ENCODE measurements at regions not wholly inside any gene's neighbourhood (a gene's known extent, or its start where the extent isn't known, plus 50 kb on each side); places are given as distances from the start of the nearest gene placed in this dataset.

DNA sequence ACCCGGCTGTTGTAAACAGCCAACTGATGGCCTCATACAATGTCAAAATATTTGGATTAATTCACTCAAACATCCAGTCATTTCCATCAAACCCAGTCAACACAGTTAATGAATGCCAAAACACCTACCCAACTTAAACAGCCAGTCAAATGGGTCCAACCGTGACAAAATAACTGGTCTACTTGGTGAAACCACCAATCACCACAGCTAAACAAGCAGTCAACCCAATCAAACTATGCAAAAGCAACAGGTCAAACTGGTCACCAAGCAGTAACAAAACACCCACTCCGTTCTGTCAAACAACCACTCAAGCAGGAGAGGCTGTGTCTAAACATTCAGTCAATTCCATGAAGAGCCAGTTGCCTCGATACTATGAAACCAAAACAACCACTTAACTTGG is 119.2 kb downstream of the FOXD2 start:
- Histone ChIP-seq H3K27me3 (replicated peaks; ENCODE audit: control insufficient read depth, insufficient read depth, low read length) (peaks cover 1% of the 10 kb centered on the region; the same call in 1 of the 2 replicates), H3K36me3 (ENCODE audit: control insufficient read depth, insufficient read depth, low read length) (no peaks in the 10 kb centered on the region), H3K4me3 (replicated peaks; ENCODE audit: low read depth, low read length) (no peak overlapping the region)
- DNase-seq (ENCODE audit: extremely low read depth, insufficient read length) = no peak
- TF ChIP-seq, protein P1, sequence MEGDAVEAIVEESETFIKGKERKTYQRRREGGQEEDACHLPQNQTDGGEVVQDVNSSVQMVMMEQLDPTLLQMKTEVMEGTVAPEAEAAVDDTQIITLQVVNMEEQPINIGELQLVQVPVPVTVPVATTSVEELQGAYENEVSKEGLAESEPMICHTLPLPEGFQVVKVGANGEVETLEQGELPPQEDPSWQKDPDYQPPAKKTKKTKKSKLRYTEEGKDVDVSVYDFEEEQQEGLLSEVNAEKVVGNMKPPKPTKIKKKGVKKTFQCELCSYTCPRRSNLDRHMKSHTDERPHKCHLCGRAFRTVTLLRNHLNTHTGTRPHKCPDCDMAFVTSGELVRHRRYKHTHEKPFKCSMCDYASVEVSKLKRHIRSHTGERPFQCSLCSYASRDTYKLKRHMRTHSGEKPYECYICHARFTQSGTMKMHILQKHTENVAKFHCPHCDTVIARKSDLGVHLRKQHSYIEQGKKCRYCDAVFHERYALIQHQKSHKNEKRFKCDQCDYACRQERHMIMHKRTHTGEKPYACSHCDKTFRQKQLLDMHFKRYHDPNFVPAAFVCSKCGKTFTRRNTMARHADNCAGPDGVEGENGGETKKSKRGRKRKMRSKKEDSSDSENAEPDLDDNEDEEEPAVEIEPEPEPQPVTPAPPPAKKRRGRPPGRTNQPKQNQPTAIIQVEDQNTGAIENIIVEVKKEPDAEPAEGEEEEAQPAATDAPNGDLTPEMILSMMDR (IDR thresholded peaks at IDR 0.05; ENCODE audit: insufficient read depth, low read length, poor library complexity, severe bottlenecking) = no peak

DNA sequence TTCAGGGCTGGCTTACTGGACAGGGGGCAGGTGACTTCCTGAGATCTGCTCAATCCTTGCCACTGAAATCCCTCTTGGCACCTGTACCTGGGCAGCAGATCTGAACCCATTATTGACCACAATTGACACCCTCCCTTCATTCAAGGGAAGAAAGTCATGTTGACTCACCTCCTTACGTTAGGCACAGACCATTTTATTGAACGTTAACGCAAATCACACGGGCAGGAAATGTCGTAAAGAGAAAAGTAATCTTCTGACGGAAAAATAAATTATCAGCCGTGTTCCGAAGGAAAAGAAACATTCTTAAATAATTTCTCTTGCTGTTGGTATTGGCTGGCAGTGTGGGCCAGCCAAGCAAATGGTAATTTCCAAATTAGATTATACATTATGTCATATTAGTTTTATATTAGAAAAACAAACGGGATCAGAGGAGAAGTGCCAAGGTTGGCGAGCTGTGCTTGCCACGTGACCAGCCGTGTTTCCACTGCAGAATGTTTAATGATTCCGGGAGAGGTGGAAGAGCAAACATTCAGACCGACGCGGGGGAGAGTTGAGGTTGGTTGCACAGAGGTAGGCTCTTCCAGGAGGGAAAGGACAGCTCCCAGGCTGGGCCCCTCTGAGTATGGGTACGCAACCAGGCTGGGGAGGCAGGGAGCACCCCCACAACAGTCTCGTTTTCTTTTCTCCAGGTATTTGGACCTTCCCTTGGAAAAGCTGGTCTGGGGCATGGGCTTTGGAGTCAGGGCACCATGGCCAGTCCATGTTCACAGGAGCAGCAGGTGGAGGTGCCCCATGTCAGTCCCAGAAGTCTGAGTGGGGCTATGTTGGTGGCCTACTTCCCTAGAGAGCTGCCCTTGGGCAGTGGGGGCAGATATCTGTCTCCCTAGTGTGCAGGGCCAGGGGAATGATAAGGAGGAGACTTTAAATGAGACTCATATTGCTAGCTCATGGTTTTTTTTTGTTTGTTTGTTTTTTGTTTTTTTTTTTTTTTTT is 121.1 kb downstream of the FOXD2 start:
- Histone ChIP-seq H3K4me3 (replicated peaks; ENCODE audit: low read depth, low read length) (no peak overlapping the region), H3K27me3 (replicated peaks; ENCODE audit: control insufficient read depth, insufficient read depth, low read length) (no peaks in the 10 kb centered on the region), H3K36me3 (ENCODE audit: control insufficient read depth, insufficient read depth, low read length) (no peaks in the 10 kb centered on the region)
- DNase-seq (ENCODE audit: extremely low read depth, insufficient read length) = no peak
- TF ChIP-seq, protein P1 (IDR thresholded peaks at IDR 0.05; ENCODE audit: insufficient read depth, low read length, poor library complexity, severe bottlenecking) = no peak

DNA sequence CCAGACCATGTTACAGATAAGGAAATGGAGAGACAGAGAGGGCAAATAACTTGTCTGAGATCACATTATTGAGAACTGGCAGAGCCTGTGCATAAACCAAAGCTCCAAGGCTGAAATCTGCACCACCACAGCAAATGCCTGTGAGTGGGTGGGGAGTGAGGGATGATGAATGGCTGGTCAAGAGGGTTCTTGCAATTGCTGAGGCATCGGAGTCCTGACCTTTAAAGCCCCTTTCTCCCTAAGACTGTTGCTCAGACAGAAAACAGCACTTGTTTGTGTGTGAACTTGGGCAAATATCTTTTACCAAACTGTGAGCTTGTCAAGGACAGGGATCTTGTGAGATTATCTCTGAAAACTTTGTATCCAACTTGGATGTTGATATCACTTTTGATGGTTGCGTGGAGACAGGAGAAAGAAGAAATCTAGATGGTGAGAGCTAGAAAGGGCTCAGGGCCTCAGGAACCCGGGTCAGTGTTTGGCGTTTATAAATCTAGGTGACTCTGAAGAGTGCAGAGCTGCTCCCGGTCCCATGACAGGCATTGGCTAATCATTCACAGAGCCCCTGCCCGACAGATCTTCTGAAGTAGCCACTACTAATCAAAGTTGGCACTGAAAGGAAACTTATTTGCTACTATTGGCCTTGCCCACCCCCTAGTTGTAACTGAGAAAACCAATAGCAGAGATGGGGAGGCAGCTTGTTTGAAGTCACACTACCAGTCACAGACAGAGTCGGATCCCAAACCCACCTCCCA is 122.3 kb downstream of the FOXD2 start:
- DNase-seq (ENCODE audit: extremely low read depth, insufficient read length) = no peak
- H3K4me3 ChIP-seq (replicated peaks; ENCODE audit: low read depth, low read length) = no peak overlapping the region
- no peaks in the 10 kb centered on the region for H3K36me3 ChIP-seq (ENCODE audit: control insufficient read depth, insufficient read depth, low read length)
- H3K27me3 ChIP-seq (replicated peaks; ENCODE audit: control insufficient read depth, insufficient read depth, low read length) = no peaks in the 10 kb centered on the region
- TF ChIP-seq, protein P1 (IDR thresholded peaks at IDR 0.05; ENCODE audit: insufficient read depth, low read length, poor library complexity, severe bottlenecking) = no peak

DNA sequence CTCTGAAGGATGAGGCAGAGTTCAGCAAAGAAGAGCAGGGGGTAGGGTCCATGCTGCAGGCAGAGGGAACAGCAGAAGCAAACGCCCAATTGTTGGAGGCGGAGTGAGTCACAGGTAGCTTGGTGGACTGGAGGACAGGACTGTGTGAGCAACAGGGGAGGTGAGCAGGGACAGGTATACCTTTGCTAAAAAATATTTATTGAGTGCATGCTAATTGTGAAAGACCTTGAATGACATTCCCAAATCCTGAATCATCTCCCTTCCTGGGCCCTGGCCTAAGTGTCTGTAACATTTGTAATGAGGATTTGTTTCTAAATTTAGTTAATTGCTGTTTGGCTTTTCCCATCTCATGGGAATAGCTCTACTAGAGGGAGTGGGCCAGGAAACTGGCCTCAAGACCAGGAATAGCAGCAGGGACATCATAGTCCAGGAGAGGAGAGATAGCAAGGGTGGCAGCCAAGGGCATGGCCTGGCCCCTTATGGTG is 123.7 kb downstream of the FOXD2 start:
- Histone ChIP-seq H3K36me3 (ENCODE audit: control insufficient read depth, insufficient read depth, low read length) (no peaks in the 10 kb centered on the region), H3K27me3 (replicated peaks; ENCODE audit: control insufficient read depth, insufficient read depth, low read length) (no peaks in the 10 kb centered on the region; the same call in 1 of the 2 replicates), H3K4me3 (replicated peaks; ENCODE audit: low read depth, low read length) (no peak overlapping the region)
- TF ChIP-seq, protein P1 (IDR thresholded peaks at IDR 0.05; ENCODE audit: insufficient read depth, low read length, poor library complexity, severe bottlenecking) = no peak
- DNase-seq (ENCODE audit: extremely low read depth, insufficient read length) = no peak

DNA sequence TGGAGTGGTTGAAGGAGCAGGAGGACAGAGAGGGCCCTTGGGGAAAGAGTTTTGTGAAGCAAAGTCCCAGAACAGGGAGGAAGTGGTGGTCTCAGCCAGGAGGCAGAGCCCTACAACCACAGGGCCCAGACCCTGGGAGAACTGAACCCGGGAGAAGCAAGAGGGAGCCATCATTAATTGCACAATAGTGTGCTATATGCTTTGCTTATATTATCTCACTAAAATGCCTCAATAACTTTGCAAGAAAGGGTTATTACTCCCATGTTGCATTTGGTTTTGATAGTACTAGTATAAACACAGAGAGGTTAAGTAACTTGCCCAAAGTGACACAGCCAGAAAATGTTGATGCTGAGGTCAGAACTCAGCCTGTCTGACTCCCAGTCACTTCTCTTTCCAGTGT is 124.3 kb downstream of the FOXD2 start:
- H3K4me3 ChIP-seq (replicated peaks; ENCODE audit: low read depth, low read length) = no peak overlapping the region

More for the DNA sequence above, 124.3 kb downstream of the FOXD2 start:
- no peak for DNase-seq (ENCODE audit: extremely low read depth, insufficient read length)
- TF ChIP-seq, protein P1 (IDR thresholded peaks at IDR 0.05; ENCODE audit: insufficient read depth, low read length, poor library complexity, severe bottlenecking) = no peak
- H3K36me3 ChIP-seq (ENCODE audit: control insufficient read depth, insufficient read depth, low read length) = no peaks in the 10 kb centered on the region
- no peaks in the 10 kb centered on the region; the same call in 1 of the 2 replicates for H3K27me3 ChIP-seq (replicated peaks; ENCODE audit: control insufficient read depth, insufficient read depth, low read length)
